GM18907 (cell line): ENCODE measurements at regions not wholly inside any gene's neighbourhood (a gene's known extent, or its start where the extent isn't known, plus 50 kb on each side); places are given as distances from the start of the nearest gene placed in this dataset.

Experiments used
- ATAC-seq: cut with Tn5 transposase; IDR thresholded peaks from one replicate; pipeline ENCODE4 v1.9.1; 2021; ENCODE audit warnings: mild to moderate bottlenecking, moderate library complexity; ENCODE audit not compliant: unreplicated experiment

DNA sequence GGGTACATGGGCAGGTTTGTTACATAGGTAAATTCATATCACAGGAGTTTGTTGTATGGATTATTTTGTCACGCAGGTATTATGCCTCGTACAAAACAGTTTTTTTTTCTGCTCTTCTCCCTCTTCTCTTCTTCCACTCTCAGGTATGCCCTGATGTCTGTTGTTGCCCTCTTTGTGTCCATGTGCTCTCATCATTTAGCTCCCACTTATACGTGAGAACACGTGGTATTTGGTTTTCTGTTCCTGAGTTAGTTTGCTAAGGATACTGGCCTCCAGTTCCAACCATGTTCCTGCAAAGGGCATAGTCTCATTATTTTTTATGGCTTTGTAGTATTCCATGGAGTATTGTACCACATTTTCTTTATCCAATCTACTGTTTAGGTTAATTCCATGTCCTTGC, 65.7 kb downstream of the UNC5CL start:
- no peak for ATAC-seq

DNA sequence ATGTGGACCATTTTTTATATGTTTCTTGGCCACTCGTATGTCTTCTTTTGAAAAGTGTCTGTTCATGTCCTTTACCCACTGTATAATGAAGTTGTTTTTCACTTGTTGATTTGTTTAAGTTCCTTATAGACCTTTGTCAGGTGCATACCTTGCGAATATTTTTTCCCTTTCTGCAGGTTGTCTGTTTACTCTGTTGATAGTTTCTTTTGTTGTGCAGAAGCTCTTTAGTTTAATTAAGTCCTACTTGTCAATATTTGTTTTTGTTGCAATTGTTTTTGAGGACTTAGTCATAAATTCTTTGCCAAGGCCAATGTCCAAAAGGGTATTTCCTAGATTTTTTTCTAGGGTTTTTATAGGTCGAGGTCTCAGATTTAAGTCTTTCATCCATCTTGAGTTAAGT, 66.2 kb downstream of the UNC5CL start:
- no peak for ATAC-seq

- ATAC-seq: no peak
These were observed 66.8 kb downstream of the UNC5CL start for GRCh38 chr6:40972190-40972589.

- no peak for ATAC-seq
These were observed 70.3 kb downstream of the UNC5CL start for GRCh38 chr6:40968620-40969164.

DNA sequence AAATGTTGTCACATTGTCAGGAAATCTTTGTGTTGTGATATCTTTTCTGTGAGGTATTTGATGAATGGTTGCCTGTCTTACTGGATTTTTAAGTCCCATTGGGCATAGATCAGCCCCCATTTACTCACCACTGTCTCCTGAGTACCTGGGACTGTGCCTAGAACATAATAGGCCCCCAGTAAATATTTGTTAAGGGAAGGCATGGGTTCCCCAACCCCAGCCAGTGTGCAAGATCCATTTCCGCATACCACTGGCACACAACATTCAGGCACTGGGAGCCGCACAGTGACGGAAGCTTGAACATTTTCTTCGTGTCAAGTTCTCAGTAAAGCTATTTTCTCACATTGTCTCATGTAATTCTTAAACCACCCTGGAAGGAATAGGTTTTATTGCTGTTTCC, 72.2 kb downstream of the UNC5CL start:
- ATAC-seq: no peak

DNA sequence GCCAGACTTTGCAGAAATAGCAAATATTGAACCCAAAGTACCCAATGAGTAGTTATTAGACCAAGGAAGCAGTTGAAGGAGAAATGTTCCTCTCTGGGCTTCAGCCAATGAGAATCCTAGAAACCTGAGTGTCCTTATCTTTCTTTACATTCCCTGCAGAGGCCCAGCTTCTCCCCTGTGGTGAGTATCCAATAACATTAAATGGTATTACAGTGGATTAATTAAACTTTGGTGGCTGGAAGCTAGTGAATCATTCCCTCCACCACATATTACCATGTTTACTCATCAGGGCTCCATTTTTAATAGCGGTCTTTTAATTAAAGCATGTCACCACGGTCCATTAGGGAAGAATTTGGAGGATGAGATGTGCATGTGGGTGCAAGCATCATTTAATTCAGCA, 74.0 kb downstream of the UNC5CL start:
- ATAC-seq: no peak

DNA sequence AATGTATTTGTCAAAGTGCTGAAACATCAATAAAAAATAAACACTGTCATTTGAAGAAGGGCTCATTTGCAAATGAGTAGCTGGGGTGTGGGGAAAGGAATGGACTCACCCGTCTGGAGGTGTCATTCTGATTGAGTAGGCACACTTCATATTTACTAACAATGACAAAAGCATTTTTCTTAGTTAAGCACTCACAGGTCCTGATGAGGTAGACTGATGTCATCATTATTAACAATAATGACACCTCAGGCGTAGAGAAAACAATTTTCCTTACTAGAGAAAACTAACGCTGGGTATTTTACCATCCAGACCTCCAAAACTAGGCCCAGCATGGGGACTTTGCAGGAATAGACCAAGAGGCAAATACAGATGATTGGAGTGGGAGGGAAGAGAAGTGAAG, 76.0 kb downstream of the UNC5CL start:
- no peak for ATAC-seq

DNA sequence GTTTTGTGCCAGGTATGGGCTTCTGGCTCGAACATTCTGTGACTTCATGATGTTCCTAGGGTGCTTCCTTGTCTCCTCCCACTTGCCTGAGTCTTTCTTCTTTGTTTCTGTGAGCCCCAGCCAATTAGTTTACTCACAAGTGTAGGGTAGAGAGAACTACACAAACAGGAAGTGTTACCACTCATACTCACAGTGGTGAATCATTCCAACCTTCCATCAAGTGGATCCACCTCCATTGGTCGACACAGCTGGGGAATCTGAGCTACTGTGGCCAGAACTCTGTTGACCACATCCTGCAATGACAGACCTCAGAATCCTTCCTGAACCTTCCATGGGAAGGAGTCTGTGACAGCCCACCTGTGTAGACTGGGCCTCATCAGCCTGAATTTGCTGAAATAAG, 76.8 kb downstream of the UNC5CL start:
- ATAC-seq: peak; percentile 70

DNA sequence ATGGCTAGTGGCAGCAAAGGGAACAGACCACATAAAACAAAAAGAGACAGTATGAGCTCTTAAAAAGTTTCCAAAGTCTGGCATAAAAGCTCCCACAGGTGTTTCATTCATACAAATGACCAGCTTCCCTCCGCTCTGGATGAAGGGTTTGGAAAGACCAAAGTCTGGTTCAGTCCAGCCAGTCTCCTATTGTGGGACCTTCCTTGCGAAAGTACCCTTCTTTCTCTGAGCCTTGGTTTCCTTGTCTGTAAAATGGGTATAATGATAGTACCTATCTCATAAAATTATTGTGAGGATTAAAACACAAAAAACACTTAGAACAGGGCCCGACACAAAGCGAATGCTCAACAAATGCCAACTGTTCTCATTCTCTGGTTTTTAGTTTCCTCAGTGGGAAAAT, 77.2 kb downstream of the UNC5CL start:
- ATAC-seq: no peak

DNA sequence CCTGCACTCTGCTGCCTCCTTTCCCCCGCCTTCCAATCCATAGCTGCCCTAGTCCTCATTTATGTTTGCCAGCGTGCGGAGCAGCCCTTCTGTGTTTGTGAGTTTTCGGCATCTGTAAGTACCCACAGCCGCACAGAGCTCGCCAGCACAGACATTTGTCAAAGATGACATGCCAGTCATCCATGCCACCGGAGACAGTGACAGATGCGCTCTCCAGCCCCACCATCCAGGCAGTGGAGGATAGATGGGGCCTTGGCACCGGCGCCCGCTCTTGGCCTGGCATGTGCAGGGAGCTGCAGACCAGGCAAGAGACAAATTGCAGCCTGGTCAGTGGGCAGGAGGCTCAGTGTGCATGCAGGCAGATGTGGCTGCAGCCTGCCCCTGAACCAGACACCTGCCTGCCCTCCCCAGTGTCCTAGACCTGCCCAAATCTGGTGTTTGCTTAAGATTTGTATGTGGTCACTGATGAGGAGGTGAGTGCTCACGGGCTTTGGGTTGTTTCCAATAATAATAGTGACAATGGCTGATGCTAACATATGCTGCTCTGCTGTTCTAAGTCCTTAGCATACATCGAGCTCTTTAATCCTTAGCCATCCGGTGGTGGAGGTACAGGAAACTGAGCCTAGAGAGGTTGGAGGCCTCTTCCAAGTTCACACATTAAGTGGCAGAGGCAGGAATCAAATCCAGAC, 78.1 kb downstream of the UNC5CL start:
- ATAC-seq: no peak

DNA sequence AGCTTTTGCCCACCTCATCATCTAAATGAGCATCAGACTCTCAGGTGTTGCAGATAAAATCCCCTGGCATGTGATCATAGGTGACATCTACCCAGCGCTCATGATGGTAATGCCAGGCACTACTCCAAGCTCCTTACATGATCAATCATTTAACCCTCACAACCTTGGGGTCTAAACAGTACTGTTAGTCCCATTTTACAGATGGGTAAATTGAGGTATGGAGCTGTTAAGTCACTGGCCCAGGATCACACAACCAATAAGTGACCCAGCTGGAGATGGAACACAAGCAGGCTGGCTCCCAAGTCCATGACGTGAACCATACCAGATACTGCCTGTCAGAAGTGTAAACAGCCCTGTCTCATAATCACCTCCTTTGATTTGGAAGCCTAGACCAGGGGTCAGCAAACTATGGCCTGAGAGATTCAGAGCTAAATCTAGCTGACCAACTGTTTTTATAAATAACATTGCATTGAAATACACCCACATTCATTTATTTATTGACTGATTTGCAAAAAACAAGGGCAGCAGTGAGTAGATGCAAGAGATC, 79.2 kb downstream of the UNC5CL start:
- ATAC-seq: no peak

DNA sequence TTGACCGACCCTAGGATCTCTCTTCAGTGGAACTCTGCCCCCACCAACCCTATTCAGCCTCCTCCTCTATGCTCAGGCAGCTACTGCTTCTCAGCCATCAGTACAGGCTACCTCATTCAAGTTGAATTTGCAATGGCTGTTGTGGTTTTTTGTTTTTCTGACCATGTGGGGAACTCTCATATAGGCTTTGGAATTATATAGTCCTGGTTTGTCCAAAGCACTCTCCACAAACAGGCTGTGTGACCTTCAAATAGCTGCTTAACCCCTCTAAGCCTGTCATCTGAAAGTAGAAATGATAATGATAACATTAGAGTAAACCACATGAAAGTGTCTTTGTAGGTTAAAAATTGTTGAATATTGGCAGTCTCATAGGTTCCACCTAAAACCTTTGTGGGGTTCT, 80.3 kb downstream of the UNC5CL start:
- ATAC-seq: no peak

DNA sequence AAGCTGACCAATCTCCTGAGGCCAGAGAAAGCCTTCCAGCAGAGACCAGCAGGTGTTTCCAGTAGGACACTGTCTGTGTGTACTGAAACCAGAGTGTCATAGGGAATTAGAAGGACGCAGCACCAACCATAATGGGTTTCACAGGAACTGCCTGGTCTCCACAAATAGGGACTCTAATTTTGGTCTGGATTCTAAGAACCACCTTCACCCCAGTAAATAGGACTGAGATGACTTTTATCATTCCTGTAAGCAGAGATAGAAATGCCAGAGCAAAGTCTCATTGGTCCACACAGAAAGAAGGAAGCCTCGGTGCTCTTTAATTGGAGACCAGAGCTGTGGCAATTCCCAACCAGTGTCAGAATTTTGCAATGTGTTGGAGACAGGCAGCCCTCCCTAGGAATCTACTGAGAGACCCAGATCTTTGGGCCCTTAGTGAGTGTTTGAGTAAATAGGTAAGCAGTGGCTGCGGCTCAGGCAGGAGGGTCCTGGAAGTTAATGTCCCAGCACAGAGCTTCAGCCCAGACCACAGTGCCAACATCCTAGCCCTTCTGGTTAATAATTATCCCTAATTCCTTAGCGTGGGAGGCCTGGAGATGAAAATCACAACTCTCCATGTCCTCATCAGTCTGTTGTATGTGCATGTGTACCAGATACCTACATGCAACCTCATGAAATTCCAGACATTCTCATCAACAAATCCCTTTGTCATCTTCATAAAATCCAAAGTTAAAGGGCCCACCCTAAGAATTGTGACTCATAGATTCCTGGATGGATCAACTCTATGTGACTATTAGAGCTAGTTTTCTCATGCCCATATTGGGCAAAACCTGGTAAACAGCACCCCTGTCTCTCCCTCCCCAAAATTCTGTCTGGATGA, 81.2 kb downstream of the UNC5CL start:
- no peak for ATAC-seq

DNA sequence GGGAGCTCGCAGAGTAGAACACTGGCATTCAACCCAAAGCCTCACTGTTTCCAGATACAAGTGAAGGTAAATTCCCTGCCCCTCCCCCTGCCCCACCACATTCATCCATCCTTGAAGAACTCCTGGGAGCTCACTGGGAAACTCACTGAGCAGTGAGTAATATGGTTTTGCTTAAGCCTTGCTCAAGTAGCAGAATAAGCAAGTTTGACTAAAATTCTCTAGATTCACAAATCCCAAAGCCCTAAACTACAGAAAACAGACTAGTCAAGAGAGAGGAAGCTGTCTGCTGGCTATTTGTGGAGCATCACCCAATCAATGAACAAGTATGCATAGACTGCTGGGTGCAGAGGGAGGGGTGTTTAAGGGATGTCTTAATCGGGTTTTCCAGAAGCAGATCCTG, 82.1 kb downstream of the UNC5CL start:
- no peak for ATAC-seq

- ATAC-seq: no peak
These were observed 83.9 kb downstream of the UNC5CL start for GRCh38 chr6:40955178-40955545.

- no peak for ATAC-seq
These were observed 84.4 kb downstream of the UNC5CL start for GRCh38 chr6:40954446-40955177.

DNA sequence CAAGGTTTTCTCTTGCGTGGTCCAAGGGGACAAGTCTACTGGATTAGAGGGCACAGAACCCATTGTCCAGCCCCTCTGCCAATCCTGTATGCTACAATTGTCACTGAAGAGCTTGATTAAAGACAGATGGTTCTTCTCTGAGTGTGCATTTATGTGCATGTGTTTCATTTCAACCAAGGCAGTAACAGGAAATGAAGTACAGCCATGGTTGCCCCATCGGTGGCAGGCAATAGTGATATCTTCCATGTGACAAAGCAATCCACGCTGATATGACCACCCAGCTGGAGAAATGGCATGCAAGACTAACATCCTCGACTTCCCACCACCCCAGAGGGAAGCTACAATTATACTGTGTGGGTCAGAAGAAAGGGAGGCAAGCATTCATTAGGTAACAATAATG, 85.5 kb downstream of the UNC5CL start:
- ATAC-seq: no peak

GRCh38 chr6:40950986-40951698, 87.9 kb downstream of the UNC5CL start:
- ATAC-seq: no peak

GRCh38 chr6:40948570-40948969, 90.5 kb downstream of the UNC5CL start:
- ATAC-seq: no peak

GRCh38 chr6:40947876-40948526, 91.0 kb downstream of the UNC5CL start:
- ATAC-seq: no peak
